GM19351 (cell line): ENCODE measurements at regions not wholly inside any gene's neighbourhood (a gene's known extent, or its start where the extent isn't known, plus 50 kb on each side); places are given as distances from the start of the nearest gene placed in this dataset.

ENCODE experiments used
- ATAC-seq: cut with Tn5 transposase; IDR thresholded peaks from one replicate; pipeline ENCODE4 v1.9.1; 2021; ENCODE audit warnings: mild to moderate bottlenecking, moderate library complexity; ENCODE audit not compliant: unreplicated experiment

- ATAC-seq = no peak
Measured at GRCh38 chr17:77894126-77894956, 64.2 kb upstream of the TNRC6C start.

- ATAC-seq = no peak
Measured at GRCh38 chr17:77897741-77898301, 60.7 kb upstream of the TNRC6C start.

GRCh38 chr17:77898521-77899434, 59.7 kb upstream of the TNRC6C start:
- ATAC-seq = no peak

GRCh38 chr17:77899498-77899897, 59.0 kb upstream of the TNRC6C start:
- no peak for ATAC-seq

- ATAC-seq = no peak
Measured at GRCh38 chr17:77901481-77901880, 57.0 kb upstream of the TNRC6C start.

- no peak for ATAC-seq
Measured at GRCh38 chr17:77905266-77905665, 53.2 kb upstream of the TNRC6C start.

GRCh38 chr17:77905766-77906165, 52.7 kb upstream of the TNRC6C start:
- no peak for ATAC-seq

GRCh38 chr17:77906377-77906871, 52.1 kb upstream of the TNRC6C start:
- no peak for ATAC-seq

GRCh38 chr17:77907497-77908461, 50.7 kb upstream of the TNRC6C start:
- no peak for ATAC-seq

- ATAC-seq = no peak
Measured at GRCh38 chr17:77908501-77908900, 50.0 kb upstream of the TNRC6C start.
